ENCODE measurements at regions not wholly inside any gene's neighbourhood (a gene's known extent, or its start where the extent isn't known, plus 50 kb on each side); places are given as distances from the start of the nearest gene placed in this dataset.
"Not testable (repeated sequence)": the region's sequence is repeated elsewhere in the genome, so short reads cannot be mapped to it uniquely, and the experiment has no call there.

DNA sequence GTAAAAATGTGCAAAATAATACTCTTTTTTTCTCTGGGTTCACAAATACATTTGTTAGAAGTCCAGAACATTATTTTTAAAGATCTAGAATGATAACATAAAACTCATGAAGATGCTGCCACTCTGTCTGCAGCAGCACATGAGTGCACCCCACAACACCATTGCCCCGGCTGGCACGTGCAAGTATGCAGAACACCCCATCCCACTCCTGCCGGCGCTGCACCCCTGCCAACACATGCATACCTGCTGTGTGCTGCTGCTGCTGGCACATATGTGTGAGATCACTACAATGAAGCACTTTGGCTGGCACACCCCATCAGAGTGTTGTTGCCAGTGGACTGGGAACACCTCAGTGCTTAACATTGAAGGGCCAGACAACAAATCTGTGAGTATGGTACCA, 129.1 kb downstream of the CCT8L2 start:
- not testable (repeated sequence) for H3K4me3 ChIP-seq (ENCODE audit: low read depth, low read length); H3K27ac ChIP-seq; H3K36me3 ChIP-seq; H3K9me3 ChIP-seq (ENCODE audit: severe bottlenecking); H3K27me3 ChIP-seq (ENCODE audit: insufficient read depth, low read depth, severe bottlenecking); DNase-seq

GRCh38 chr22:16447451-16447850, 145.2 kb downstream of the CCT8L2 start:
- peak; percentile 26 for DNase-seq
- H3K4me3 ChIP-seq (ENCODE audit: low read depth, low read length); H3K27ac ChIP-seq; H3K36me3 ChIP-seq; H3K27me3 ChIP-seq (ENCODE audit: insufficient read depth, low read depth, severe bottlenecking); H3K9me3 ChIP-seq (ENCODE audit: severe bottlenecking): not testable (repeated sequence)

DNA sequence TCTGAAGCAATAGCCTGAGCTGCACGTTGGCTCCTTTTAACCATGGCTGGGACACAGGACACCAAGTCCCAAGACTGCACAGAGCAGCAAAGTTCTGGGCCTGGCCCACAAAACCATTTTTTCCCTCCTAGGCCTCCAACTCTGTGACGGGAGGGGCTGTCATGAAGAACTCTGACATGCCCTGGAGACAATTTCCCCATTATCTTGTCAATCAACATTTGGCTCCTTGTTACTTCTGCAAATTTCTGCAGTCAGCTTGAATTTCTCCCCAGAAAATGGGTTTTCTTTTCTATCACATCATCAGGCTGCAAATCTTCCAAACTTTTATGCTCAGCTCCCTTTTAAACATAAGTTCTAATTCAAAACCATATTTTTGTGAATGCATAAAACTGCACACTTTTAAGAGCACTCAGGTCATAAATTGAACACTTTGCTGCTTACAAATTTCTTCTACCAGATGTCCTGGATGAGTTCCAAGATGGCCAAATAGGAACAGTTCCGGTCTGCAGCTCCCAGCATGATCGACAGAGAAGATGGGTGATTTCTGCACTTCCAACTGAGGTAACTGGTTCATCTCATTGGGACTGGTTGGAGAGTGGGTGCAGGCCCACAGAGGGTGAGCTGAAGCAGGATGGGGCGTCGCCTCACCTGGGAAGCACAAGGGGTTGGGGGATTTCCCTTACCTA, 145.7 kb downstream of the CCT8L2 start:
- H3K27ac ChIP-seq; H3K9me3 ChIP-seq (ENCODE audit: severe bottlenecking); DNase-seq; H3K4me3 ChIP-seq (ENCODE audit: low read depth, low read length); H3K27me3 ChIP-seq (ENCODE audit: insufficient read depth, low read depth, severe bottlenecking); H3K36me3 ChIP-seq: not testable (repeated sequence)

DNA sequence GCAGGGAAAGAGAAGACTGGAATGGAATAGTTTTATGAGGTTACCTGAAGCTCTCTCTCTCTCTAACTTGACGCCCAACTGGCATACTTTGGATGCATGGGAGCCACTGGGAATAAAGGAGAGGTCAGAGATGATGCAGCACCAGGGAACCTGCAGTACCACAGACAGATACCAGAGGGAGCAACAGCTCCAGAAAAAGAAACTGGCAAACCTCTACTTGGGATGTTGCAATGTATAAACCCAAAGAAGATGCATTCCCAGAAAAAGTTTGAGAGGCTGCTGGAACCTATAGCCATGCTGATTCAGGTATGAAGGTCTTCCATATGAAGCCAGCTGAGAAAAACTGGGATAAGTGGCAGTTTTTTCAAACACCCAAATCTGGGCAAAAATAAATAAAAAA, 151.6 kb downstream of the CCT8L2 start:
- not testable (repeated sequence) for H3K4me3 ChIP-seq (ENCODE audit: low read depth, low read length); H3K9me3 ChIP-seq (ENCODE audit: severe bottlenecking); DNase-seq; H3K27ac ChIP-seq; H3K27me3 ChIP-seq (ENCODE audit: insufficient read depth, low read depth, severe bottlenecking); H3K36me3 ChIP-seq

GRCh38 chr22:16423476-16423875, 169.1 kb downstream of the CCT8L2 start:
- H3K4me3 ChIP-seq (ENCODE audit: low read depth, low read length); H3K9me3 ChIP-seq (ENCODE audit: severe bottlenecking); DNase-seq; H3K27me3 ChIP-seq (ENCODE audit: insufficient read depth, low read depth, severe bottlenecking); H3K27ac ChIP-seq; H3K36me3 ChIP-seq: not testable (repeated sequence)

DNA sequence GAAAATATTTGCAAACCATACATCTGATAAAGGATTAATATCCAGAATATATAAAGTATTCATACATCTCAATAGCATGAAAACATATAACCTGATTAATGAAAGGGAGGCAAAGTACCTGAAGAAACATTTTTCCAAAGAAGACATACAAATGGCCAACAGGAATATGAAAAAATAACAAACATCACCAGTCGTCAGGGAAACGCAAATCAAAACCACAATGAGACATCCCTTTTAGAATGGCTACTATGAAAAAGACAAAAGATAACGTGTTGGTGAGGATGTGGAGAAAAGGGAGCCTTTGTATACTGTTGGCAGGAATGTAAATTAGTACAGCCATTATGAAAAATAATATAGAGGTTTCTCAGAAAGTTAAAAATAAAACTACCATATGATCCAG, 175.1 kb downstream of the CCT8L2 start:
- not testable (repeated sequence) for H3K27ac ChIP-seq; H3K4me3 ChIP-seq (ENCODE audit: low read depth, low read length); DNase-seq; H3K27me3 ChIP-seq (ENCODE audit: insufficient read depth, low read depth, severe bottlenecking); H3K9me3 ChIP-seq (ENCODE audit: severe bottlenecking); H3K36me3 ChIP-seq

DNA sequence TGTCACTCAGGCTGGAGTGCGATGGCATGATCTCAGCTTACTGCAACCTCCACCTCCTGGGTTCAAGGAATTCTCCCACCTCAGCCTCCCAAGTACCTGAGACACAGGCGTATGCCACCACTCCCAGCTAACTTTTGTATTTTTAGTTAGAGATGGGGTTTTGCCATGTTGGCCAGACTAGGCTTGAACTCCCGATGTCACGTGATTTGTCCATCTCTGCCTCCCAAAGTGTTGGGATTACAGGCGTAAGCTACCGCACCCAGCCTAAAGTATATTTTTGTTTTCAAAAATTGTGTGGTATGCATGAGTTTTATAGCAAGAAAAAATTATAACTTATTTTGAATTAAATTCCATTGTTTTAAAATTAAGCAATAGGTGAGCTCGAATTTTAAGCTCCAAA, 188.0 kb downstream of the CCT8L2 start:
- not testable (repeated sequence) for H3K9me3 ChIP-seq (ENCODE audit: severe bottlenecking); DNase-seq

GRCh38 chr22:16403661-16404060, 188.9 kb downstream of the CCT8L2 start:
- not testable (repeated sequence) for H3K9me3 ChIP-seq (ENCODE audit: severe bottlenecking); H3K27ac ChIP-seq; H3K4me3 ChIP-seq (ENCODE audit: low read depth, low read length); H3K36me3 ChIP-seq; DNase-seq; H3K27me3 ChIP-seq (ENCODE audit: insufficient read depth, low read depth, severe bottlenecking)

More for the DNA sequence above, 188.0 kb downstream of the CCT8L2 start:
- not testable (repeated sequence) for H3K36me3 ChIP-seq; H3K27me3 ChIP-seq (ENCODE audit: insufficient read depth, low read depth, severe bottlenecking); H3K27ac ChIP-seq; H3K4me3 ChIP-seq (ENCODE audit: low read depth, low read length)

GRCh38 chr22:16402874-16403399, 189.7 kb downstream of the CCT8L2 start:
- DNase-seq; H3K9me3 ChIP-seq (ENCODE audit: severe bottlenecking); H3K36me3 ChIP-seq; H3K4me3 ChIP-seq (ENCODE audit: low read depth, low read length); H3K27me3 ChIP-seq (ENCODE audit: insufficient read depth, low read depth, severe bottlenecking); H3K27ac ChIP-seq: not testable (repeated sequence)

GRCh38 chr22:16393476-16393875, 199.1 kb downstream of the CCT8L2 start:
- H3K9me3 ChIP-seq (ENCODE audit: severe bottlenecking); H3K36me3 ChIP-seq; H3K27me3 ChIP-seq (ENCODE audit: insufficient read depth, low read depth, severe bottlenecking); H3K27ac ChIP-seq; DNase-seq; H3K4me3 ChIP-seq (ENCODE audit: low read depth, low read length): not testable (repeated sequence)

DNA sequence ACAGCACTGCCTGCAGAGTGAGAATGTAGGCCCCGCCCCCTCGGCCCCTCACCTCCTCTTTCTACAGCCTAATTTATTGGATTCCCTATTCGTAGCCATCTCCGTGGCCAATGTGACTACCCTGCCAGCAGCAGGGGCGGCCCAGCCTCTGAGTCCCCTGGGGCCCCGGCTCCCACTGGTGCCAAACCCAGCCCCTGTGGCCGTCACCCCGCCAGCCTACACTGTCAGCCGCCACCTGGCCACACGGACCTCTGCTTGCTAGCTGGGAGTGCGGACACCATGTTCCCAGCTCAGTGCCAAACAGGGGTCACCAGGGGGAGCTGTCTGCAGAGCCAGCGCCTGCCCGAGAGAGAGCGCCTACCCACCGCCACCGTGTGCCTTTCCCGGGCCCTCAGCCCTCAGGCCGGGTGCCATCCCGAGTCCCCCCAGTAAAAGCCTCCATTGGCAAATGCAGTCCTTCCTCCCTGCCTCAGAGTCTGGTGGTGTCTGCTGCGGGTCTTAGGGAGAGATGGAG, 201.1 kb downstream of the CCT8L2 start:
- H3K36me3 ChIP-seq; H3K27me3 ChIP-seq (ENCODE audit: insufficient read depth, low read depth, severe bottlenecking); H3K27ac ChIP-seq; H3K9me3 ChIP-seq (ENCODE audit: severe bottlenecking); H3K4me3 ChIP-seq (ENCODE audit: low read depth, low read length): not testable (repeated sequence)
- DNase-seq, result peak; percentile 25
- peak; percentile 43 for TF ChIP-seq CTCF (IDR thresholded peaks at IDR 0.05; ENCODE audit: low read depth, low read length)

- not testable (repeated sequence) for H3K36me3 ChIP-seq; H3K27me3 ChIP-seq (ENCODE audit: insufficient read depth, low read depth, severe bottlenecking); H3K9me3 ChIP-seq (ENCODE audit: severe bottlenecking); H3K4me3 ChIP-seq (ENCODE audit: low read depth, low read length); H3K27ac ChIP-seq; DNase-seq
Measured at GRCh38 chr22:16390541-16391217, 201.9 kb downstream of the CCT8L2 start.

DNA sequence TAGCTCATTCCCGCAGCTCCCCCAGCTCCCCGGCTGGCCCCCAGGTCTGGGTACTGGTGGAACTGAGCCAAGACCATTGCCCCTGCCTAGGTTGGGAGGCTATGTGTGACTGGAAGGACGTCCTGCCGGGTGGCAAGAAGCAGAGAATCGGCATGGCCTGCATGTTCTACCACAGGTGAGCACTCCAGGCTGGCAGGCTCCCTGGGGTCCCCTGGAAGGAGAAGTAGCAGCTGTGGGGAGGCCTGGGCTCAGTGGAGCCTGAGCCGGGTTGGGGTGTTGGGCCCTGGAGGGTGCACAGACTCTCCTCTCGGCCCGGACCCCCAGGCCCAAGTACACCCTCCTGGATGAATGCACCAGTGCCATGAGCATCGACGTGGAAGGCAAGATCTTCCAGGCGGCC, 202.6 kb downstream of the CCT8L2 start:
- not testable (repeated sequence) for H3K9me3 ChIP-seq (ENCODE audit: severe bottlenecking); H3K4me3 ChIP-seq (ENCODE audit: low read depth, low read length); H3K27ac ChIP-seq; DNase-seq; H3K27me3 ChIP-seq (ENCODE audit: insufficient read depth, low read depth, severe bottlenecking); H3K36me3 ChIP-seq

- H3K9me3 ChIP-seq (ENCODE audit: severe bottlenecking); H3K36me3 ChIP-seq; H3K27ac ChIP-seq; DNase-seq; H3K4me3 ChIP-seq (ENCODE audit: low read depth, low read length); H3K27me3 ChIP-seq (ENCODE audit: insufficient read depth, low read depth, severe bottlenecking): not testable (repeated sequence)
Measured at GRCh38 chr22:16389256-16389655, 203.4 kb downstream of the CCT8L2 start.
